ENCODE measurements at regions not wholly inside any gene's neighbourhood (a gene's known extent, or its start where the extent isn't known, plus 50 kb on each side); places are given as distances from the start of the nearest gene placed in this dataset.

DNA sequence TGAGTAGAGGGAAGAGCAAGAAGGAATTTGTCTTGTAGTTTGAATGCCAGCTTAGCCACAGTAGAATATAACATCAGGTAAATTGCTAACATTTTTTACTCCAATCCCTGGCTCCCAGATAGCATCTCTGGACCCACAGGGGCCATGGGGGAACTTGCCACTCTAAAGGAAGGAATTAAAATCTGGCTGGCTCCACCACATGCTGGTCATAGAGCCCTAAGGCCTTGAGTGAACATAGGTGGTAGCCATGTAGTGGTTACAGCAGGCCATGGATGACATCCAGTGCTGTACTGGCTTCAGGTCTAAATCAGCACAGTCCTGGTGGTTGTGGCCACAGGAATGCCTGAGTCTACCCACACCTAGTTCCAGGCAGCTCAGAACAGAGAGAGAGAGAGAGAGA, 109.9 kb upstream of the RGMB start:
- TF ChIP-seq HNF4G (IDR thresholded peaks at IDR 0.05) (no peak), NR2F2 (IDR thresholded peaks at IDR 0.05) (no peak), RAD21 (IDR thresholded peaks at IDR 0.05) (no peak), CTCF (IDR thresholded peaks at IDR 0.05; ENCODE audit: low read depth, low read length, missing input control) (no peak), FOXA2 (IDR thresholded peaks at IDR 0.05) (no peak), YY1 (IDR thresholded peaks at IDR 0.05) (no peak), FOXA1 (IDR thresholded peaks at IDR 0.05) (no peak), RXRA (IDR thresholded peaks at IDR 0.05) (no peak), TAF1 (conservative IDR thresholded peaks at IDR 0.05) (no peak), EGR1 (IDR thresholded peaks at IDR 0.05; ENCODE audit: low read depth in 2 of 2) (no peak), ATF3 (IDR thresholded peaks at IDR 0.05) (no peak), JUND (IDR thresholded peaks at IDR 0.05) (no peak), SP1 (IDR thresholded peaks at IDR 0.05) (no peak), HNF4A (conservative IDR thresholded peaks at IDR 0.05) (no peak), MAX (IDR thresholded peaks at IDR 0.05) (no peak), GABPA (IDR thresholded peaks at IDR 0.05 in 1 of 2, conservative IDR thresholded peaks at IDR 0.05 in 1 of 2) (no peak)
- TF ChIP-seq, protein P1, sequence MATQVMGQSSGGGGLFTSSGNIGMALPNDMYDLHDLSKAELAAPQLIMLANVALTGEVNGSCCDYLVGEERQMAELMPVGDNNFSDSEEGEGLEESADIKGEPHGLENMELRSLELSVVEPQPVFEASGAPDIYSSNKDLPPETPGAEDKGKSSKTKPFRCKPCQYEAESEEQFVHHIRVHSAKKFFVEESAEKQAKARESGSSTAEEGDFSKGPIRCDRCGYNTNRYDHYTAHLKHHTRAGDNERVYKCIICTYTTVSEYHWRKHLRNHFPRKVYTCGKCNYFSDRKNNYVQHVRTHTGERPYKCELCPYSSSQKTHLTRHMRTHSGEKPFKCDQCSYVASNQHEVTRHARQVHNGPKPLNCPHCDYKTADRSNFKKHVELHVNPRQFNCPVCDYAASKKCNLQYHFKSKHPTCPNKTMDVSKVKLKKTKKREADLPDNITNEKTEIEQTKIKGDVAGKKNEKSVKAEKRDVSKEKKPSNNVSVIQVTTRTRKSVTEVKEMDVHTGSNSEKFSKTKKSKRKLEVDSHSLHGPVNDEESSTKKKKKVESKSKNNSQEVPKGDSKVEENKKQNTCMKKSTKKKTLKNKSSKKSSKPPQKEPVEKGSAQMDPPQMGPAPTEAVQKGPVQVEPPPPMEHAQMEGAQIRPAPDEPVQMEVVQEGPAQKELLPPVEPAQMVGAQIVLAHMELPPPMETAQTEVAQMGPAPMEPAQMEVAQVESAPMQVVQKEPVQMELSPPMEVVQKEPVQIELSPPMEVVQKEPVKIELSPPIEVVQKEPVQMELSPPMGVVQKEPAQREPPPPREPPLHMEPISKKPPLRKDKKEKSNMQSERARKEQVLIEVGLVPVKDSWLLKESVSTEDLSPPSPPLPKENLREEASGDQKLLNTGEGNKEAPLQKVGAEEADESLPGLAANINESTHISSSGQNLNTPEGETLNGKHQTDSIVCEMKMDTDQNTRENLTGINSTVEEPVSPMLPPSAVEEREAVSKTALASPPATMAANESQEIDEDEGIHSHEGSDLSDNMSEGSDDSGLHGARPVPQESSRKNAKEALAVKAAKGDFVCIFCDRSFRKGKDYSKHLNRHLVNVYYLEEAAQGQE (IDR thresholded peaks at IDR 0.05), result no peak
- TF ChIP-seq, protein P2, sequence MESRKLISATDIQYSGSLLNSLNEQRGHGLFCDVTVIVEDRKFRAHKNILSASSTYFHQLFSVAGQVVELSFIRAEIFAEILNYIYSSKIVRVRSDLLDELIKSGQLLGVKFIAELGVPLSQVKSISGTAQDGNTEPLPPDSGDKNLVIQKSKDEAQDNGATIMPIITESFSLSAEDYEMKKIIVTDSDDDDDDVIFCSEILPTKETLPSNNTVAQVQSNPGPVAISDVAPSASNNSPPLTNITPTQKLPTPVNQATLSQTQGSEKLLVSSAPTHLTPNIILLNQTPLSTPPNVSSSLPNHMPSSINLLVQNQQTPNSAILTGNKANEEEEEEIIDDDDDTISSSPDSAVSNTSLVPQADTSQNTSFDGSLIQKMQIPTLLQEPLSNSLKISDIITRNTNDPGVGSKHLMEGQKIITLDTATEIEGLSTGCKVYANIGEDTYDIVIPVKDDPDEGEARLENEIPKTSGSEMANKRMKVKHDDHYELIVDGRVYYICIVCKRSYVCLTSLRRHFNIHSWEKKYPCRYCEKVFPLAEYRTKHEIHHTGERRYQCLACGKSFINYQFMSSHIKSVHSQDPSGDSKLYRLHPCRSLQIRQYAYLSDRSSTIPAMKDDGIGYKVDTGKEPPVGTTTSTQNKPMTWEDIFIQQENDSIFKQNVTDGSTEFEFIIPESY (IDR thresholded peaks at IDR 0.05), result no peak
- Histone ChIP-seq H3K36me3 (ENCODE audit: control insufficient read depth in 4 of 4, insufficient read depth in 3 of 4, low read depth in 1 of 4, low read length in 3 of 4) (no peaks in the 10 kb centered on the region), H3K9me3 (ENCODE audit: control insufficient read depth in 4 of 4, low read length in 3 of 4) (peaks cover 0 to 11% (median 3%) of the 10 kb centered on the region in 4 donors), H3K27me3 (ENCODE audit: control insufficient read depth in 4 of 4, insufficient read depth in 4 of 4, low read length in 3 of 4) (no peaks in the 10 kb centered on the region), H3K27ac (ENCODE audit: low read depth in 1 of 2, low read length in 2 of 2) (no peak overlapping the region), H3K9ac (ENCODE audit: low read depth in 1 of 2, low read length in 2 of 2) (no peak overlapping the region), H3K4me1 (ENCODE audit: control insufficient read depth in 4 of 4, insufficient read depth in 4 of 4, low read length in 3 of 4) (no peaks in the 10 kb centered on the region), H3K4me3 (ENCODE audit: low read depth in 1 of 3, low read length in 3 of 3) (no peak overlapping the region)
- no peak for DNase-seq (ENCODE audit: low spot score)

Measured in liver (tissue), 7 donors.